ENCODE measurements at regions not wholly inside any gene's neighbourhood (a gene's known extent, or its start where the extent isn't known, plus 50 kb on each side); places are given as distances from the start of the nearest gene placed in this dataset.

GRCh38 chr3:187972454-187972853 lies 181.5 kb upstream of the LPP start:
- TF ChIP-seq REPIN1 (tag by site-specific recombination; IDR thresholded peaks at IDR 0.05; ENCODE audit: low read depth), result no peak
- TF ChIP-seq ZNF623 (tag by site-specific recombination; IDR thresholded peaks at IDR 0.05), result no peak
- no peak for TF ChIP-seq REST (tag by site-specific recombination; IDR thresholded peaks at IDR 0.05)
- TF ChIP-seq, protein P1, sequence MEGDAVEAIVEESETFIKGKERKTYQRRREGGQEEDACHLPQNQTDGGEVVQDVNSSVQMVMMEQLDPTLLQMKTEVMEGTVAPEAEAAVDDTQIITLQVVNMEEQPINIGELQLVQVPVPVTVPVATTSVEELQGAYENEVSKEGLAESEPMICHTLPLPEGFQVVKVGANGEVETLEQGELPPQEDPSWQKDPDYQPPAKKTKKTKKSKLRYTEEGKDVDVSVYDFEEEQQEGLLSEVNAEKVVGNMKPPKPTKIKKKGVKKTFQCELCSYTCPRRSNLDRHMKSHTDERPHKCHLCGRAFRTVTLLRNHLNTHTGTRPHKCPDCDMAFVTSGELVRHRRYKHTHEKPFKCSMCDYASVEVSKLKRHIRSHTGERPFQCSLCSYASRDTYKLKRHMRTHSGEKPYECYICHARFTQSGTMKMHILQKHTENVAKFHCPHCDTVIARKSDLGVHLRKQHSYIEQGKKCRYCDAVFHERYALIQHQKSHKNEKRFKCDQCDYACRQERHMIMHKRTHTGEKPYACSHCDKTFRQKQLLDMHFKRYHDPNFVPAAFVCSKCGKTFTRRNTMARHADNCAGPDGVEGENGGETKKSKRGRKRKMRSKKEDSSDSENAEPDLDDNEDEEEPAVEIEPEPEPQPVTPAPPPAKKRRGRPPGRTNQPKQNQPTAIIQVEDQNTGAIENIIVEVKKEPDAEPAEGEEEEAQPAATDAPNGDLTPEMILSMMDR (tag by site-specific recombination; IDR thresholded peaks at IDR 0.05), result no peak

All from HEK293 (cell line).